Astrocyte (in vitro differentiated cells and primary cell): ENCODE measurements at regions not wholly inside any gene's neighbourhood (a gene's known extent, or its start where the extent isn't known, plus 50 kb on each side); places are given as distances from the start of the nearest gene placed in this dataset.

Source experiments
- EZH2 ChIP-seq: IDR thresholded peaks from 2 replicates; pipeline ENCODE4 v1.6.1; 2012; ENCODE audit warnings: mild to moderate bottlenecking, low read length, inconsistent platforms; ENCODE audit not compliant: insufficient read depth
- TF ChIP-seq, protein P1 (sequence below): IDR thresholded peaks from 2 replicates; pipeline ENCODE4 v1.5.1; 2011; ENCODE audit warnings: low read depth, mild to moderate bottlenecking, inconsistent platforms, low read length, moderate library complexity; ENCODE audit not compliant: insufficient read depth

DNA sequence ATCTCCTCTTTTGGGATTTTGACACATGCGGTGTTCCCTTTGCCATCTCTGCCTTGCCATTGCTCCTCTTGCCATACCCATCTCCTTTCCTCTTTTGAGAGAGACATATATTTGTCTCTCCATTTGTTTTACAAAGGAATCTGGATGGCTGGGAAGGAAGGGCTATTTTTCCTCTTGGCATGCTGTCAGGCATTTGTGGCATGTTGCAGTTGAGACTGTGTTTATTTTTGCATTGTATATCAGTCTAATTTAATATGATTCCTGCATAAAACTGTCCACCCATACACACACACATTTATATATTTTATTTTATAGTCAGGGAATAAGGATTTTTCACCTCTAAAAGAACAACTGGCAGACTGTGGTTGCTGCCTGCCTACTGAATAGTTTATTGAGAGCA lies 1105.8 kb upstream of the SEMA6A start:
- TF ChIP-seq, protein P1, sequence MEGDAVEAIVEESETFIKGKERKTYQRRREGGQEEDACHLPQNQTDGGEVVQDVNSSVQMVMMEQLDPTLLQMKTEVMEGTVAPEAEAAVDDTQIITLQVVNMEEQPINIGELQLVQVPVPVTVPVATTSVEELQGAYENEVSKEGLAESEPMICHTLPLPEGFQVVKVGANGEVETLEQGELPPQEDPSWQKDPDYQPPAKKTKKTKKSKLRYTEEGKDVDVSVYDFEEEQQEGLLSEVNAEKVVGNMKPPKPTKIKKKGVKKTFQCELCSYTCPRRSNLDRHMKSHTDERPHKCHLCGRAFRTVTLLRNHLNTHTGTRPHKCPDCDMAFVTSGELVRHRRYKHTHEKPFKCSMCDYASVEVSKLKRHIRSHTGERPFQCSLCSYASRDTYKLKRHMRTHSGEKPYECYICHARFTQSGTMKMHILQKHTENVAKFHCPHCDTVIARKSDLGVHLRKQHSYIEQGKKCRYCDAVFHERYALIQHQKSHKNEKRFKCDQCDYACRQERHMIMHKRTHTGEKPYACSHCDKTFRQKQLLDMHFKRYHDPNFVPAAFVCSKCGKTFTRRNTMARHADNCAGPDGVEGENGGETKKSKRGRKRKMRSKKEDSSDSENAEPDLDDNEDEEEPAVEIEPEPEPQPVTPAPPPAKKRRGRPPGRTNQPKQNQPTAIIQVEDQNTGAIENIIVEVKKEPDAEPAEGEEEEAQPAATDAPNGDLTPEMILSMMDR, result no peak
- TF ChIP-seq EZH2, result no peak
